Hematopoietic multipotent progenitor cell treated with erythropoietin and hydrocortisone succinate and interleukin-3 and kit ligand, for 15 days (in vitro differentiated cells): ENCODE measurements at regions not wholly inside any gene's neighbourhood (a gene's known extent, or its start where the extent isn't known, plus 50 kb on each side); places are given as distances from the start of the nearest gene placed in this dataset.

Experiments
- DNase-seq: peaks from one replicate; pipeline ENCODE4 v3.0.0-alpha.2; 2015; ENCODE audit warnings: low spot score

DNA sequence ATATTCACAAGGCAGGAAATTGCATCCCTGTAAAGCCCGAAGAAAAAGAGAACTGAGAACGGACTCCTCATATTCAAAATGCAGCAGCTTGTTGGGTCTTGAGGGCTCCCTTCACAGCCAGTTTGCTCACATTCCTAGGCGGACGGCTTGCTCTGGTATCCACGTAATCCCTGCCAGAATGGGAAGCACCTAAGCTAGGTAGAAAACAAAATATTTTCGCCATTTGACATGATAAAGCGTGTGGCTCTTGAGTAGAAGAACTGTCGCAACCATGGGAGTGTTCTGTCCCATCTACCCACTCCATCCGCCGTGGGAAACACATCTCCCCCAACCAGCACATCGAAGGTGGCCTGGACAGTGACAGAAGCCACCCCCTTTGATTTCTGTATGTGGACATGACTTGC, 183.1 kb downstream of the GAS1 start:
- DNase-seq = no peak

DNA sequence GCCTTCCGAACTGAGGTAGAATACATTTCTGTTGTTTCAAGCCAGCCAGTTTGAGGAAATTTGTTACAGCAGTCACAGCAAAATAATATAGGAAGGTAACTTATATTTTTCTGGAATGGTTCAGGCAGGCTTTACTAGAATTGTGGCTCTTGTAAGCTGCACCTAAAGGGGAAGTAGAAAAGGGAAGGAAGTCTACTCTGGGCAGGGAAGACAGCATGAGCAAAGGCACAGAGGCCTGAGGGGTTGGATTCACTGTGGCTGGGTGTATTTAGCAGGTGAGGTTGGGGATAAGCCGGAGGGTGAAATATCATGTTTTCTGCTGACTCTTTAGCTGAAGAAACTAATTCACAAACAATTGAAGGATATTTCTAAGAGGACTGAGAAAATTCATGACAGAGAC, 183.5 kb downstream of the GAS1 start:
- no peak for DNase-seq

DNA sequence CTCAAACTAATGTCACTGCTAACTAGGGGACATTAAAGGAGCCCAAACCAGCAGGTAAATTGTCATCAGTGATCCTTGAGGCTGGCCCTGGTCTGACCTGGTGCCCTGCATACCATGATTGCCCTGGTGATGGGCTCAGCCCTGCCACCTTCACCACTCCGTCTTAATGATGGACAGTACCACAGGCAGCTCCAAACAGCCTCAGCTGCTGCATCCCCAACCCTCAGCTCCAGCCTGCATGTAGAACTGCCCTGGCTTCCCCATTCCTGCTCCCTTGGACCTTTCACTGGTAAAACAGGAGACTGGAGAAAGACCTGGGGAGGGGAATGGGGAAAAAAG, 190.0 kb downstream of the GAS1 start:
- DNase-seq = no peak

DNA sequence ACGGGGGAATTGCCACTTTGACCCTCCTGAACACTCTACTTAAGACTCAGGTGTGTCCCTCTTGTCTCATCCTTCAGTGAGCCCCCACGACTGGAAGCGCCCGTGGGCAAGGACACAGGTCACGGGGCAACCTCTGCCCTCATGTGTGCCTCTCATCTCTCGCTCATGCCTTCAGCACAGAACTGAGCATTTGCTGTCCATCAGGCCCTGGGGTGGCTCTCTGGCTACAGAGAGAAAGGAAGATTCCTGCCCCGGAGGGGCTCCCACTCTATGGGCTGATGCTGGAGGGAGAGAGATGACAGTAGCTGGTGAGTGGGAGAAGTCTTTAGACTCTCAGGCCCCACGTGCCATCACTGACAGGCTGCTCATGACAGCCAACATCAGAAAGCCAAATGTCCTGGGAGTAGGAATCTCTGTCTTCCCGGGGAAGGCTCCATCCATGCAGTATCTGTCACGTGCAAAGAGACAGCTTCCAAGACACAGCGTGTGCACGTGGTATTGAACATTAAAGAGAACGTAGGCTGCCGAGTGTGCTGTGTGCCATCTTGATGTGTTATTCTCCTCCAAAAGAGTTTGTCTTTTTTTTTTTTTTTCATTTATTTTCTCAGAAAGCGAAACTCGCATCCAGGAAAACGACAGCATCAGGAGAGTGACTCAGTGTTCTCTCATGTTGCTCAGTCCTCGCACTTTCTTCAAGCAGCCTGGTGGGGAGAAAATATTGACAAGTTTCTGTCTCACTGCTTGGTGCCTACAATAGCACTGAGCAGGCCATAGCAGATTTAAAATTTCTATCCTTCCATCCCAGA, 190.5 kb downstream of the GAS1 start:
- no peak for DNase-seq

DNA sequence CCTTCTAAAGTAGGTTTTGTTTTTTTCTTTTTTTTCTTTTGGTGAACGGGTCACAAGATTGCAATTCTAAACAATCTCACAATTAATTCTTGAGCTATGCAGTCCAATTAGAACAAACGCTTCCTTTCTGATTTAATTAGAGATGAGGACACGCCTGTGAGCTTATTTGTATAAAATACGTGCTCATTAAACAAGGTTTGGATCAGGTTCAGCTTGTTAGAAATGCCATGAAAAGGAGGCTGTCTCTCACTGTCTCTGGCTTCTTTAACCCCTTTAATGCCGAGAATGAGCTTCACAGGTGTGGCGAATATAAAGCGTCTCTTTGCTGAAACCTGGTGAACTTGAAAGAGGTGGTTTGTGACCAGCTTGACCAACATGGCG, 191.8 kb downstream of the GAS1 start:
- DNase-seq = no peak

DNA sequence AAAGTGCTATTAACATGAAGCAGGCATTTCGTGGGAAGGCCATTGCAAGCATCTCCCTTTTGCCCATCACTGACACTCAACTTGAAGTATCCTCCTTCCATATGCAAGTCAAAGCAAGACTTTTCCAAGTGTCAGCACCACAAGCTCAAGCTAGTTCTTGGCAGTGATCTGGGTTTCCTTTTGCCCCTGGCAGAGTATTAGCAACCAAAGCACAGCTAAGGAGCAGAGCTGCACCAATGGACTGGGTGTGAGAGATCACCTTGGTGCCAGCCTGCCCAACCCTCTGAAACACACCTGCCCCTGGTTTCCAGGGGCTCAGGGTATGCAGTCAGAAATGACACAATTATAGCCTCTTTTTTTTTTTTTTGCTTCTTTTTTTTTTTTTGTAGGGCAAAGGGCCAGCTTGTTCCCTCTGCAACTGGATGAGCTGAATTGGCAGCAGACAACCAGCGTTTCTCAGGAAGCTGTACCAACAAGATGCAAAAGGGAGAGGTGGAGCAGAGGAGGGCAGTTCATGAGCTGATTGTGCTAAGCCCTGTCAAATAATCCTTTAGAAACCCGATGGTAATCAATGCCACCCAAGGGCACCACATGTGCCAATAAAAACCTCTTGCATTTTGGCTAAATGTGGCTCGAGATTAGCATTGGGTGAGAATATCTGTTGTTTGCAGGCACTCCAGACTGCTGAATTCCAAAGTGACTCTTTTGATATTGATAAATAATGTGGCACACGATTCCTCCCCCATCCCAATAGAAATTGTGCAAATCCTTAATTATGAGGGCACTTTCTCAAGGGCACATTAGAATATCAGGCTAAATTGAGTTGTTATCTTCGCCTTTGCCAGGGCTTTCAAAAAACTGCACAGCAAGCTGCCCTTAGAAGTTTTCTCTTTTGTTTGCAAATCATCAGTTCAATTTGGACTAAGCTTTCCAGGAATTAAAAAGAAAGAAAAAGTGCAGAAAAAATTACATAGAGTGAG, 192.4 kb downstream of the GAS1 start:
- no peak for DNase-seq

DNA sequence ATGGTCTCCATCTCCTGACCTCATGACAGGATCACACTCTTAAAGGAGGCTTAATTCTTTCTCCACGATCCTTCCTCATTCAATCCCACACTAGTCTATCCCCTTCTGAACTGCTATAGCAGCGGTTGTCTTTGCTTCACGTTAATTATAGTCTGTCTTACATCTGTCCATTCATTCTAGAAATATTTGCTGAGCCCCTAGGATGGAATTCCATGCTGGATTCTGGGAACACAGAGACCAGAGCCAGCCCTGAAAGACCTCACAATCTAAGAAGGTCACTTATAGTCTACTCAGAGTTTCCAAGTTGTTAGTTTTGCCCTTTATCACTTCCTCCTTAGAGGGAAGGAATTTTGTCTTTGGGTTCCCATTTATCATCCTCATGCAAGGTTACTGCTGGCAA, 193.5 kb downstream of the GAS1 start:
- DNase-seq = no peak

DNA sequence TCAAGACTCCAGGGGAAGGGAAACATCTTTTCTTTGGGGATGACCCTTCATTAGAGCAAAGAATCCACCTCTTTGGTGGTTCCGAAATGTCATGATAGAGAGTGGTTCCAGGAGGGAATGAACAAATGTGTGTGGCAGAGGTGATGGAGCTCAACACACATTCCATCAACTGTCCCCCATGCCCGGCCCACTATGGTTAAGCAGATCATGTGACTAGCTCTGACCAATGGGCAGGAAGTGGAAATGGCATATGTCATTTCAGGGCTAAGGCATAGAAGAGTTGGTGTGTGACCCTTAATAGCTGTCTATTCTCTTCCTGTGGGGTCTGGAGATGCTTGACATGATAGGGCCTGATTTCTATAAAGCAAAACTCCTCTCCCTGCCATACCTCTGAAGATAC, 194.6 kb downstream of the GAS1 start:
- no peak for DNase-seq

DNA sequence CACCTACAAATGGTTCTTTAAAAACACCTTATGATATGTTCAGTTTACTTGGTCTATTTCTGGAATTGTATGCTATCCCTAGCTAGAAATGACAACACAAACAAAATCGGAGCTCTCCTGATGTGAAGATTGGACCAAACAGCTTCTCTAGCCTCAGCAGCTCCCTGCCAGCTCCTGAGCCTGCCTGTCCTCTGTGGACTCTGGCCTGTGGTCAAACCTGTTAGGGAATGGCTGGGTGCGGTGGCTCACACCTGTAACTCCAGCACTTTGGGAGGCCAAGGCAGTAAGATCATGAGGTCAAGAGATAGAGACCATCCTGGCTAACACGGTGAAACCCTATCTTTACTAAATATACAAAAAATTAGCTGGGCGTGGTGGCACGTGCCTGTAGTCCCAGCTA, 195.3 kb downstream of the GAS1 start:
- no peak for DNase-seq

DNA sequence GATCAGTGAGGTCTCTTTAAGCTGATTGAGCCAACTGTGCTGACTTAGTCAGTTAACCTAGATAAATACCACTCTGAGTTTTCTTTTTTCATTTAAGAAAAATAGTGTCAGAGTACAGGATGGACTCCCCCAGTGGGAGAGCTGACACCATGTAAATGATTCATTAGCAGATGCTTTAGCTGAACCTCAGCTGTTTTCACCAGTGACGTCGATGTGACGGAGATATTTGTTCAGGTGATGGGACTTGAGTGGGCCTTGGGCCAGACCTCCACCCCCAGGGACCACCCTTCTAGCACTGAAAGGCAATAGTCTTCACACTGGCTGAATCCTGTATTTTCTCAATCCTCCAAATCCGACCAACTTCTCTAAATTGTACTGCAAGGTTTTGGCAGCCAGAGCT, 196.1 kb downstream of the GAS1 start:
- no peak for DNase-seq

DNA sequence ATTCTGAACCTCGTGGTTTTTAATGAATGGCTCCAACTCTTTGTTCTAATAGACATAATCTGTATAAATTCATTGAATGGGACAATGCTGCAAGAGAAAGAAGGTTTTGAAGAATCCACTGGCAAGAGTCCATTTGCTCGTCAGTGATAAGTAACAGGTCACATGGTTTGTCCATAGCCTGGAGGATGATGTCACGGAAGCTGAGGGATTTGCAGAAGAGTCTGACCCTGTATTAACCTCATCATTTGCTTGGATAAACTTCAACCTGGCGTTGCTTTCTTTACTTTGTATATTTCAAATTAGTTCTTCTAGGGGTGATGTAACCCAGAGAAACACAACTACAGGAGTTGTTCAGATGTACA, 197.4 kb downstream of the GAS1 start:
- no peak for DNase-seq

DNA sequence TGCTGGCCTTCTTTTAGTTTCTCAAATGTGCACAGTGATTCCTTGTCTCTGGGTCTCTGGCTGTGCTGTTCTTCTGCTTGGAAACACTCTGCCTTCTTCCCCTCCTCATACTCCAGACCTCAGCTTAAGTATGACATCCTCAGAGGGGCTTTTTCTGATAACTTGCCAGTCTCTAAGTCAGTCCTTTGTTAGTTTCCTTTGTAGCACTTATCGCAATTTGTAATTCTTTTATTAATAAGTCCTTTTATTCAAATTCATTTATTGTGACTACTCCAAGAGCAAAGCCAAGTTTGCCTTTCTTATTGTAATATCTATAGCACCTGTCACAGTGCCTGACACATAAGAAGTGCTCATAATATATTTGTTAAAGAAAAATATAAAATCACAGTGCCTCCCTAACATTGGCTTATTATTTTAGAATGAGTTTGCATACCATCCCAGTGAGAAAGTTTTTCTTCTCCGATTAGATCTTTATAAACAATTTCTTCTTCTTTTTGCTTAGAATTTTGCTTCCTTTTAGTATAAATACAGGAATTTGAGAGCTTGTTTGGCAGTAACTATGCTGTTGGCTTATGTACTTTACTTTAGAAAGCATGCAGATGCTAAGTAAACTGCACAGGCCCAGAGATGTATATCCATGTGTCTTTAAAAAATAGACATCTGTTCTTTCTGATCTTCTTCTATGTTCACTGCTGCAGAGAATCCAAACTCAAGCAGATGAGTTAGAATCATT, 198.0 kb downstream of the GAS1 start:
- no peak for DNase-seq

DNA sequence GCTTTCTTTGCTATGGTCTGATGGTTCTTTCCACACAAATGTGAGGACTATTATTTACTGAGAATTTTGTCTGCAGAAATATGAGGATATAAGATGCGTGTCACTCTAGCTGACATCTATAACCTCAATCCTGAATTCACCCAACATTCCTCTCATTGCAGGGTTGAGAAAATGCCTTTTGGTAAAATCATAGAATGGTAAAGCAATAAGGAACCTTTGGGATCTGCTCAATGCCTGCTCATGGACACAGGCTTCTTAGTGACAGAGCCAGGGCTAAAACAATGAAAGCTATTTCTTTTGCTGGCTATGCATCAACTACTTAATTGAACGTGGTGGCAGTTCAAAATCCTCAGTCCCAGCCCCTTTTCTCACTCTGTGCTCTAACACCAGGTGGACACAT, 199.6 kb downstream of the GAS1 start:
- no peak for DNase-seq

DNA sequence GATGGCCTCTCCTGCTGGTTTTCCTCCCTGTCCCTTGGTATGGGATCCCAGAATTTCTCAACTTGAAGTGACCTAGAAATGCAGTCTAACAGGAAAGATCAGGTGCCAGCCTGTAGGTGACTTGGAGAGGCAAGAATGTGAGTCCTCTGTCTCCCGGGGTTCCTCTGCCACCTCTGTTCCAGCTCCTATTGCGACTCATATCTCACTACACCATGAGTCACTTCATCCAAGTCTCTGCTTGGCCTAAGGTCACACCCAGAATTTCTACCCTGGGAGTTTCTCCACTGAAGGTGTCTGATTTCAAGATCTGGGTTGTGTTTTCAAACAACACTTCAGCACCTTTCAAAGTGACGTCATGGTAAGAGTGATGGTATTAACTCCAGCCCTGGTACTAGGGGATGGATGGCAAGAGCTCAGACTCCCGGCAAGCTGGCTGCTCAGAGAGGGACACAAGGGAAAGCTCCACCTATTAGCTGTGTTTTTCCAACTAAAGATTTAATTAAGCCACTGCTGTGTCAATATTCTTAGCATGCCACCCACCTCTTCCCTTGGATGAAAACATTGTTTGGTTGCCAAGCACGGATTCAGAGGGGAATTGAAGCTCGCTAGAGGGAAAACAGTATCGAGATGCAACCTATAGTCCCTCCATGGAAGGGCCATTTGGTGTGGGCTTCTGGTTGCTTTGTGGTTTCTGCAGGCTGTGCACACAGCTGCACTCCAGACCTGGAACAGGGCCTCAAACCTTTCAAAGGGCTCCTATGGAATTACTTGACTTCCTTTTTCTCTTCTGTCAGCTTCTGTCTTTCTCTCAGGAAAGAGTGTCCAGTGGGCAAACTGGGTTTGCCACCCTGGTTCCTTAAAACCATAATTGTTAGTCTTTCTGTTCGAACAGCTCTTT, 205.7 kb downstream of the GAS1 start:
- no peak for DNase-seq

DNA sequence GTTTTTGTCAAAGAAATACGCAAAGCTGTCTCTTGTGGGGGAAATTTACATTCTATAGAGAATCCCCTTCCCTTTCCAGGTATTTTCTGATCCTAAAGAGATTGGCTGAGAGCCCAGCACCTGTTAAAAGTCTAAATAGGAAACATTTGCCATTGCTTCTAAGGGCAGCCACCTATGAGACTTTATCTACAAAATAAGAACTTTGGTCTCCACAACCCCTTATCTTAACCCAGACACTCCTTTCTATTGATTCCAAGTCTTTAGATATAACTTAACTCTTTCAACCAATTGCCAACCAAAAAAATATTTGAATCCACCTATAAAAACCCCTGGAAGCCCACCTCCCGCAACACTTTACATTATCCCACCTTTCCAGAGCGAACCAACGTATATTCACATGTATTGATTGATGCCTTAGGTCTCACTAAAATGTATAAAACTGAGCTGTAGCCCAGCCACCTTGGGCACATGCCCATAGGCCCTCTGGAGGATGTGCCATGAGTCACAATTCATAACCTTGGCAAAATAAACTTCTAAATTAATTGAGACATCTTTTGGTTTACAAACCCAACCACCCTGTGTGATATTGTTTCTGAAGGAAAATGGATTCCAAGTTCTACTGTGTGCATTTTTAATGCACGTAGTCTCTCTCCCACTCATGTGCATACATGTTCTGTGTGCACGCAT, 211.4 kb downstream of the GAS1 start:
- DNase-seq = no peak

DNA sequence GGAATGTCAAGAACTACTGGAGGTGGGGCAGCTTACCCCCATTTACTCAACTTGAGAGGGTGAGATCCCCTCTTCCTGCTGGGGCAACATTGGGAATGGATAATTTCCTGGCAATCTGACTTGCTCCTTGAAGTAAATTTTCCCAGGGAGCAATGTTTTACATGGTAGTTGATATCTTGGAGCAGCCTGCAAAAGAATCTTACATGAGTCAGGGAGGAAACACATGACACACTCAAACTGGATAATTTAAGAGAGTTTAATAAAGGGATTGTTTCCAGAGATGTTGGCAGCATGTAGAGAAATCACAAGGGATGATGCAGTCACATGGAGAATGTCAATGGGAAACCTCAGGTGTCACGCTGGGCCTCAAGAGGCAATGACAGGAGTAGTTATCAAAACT, 212.5 kb downstream of the GAS1 start:
- DNase-seq = no peak

DNA sequence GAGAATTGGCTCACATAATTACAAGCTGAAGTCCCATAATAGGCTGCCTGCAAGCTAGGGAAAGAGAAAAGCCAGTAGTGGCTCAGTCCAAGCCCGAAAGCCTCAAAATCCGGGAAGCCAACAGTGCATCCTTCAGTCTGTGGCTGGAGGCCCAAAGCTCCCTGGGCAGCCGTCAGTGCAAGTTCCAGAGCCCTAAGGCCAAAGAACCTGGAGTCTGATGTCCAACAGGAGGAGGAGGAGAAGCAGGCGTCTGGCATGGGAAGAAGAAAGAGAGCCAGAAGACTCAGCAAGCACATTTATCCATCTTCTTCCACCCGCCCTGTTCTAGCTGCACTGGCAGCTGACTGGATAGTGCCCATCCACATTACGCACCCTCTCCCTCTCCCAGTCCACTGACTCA, 213.4 kb downstream of the GAS1 start:
- no peak for DNase-seq

DNA sequence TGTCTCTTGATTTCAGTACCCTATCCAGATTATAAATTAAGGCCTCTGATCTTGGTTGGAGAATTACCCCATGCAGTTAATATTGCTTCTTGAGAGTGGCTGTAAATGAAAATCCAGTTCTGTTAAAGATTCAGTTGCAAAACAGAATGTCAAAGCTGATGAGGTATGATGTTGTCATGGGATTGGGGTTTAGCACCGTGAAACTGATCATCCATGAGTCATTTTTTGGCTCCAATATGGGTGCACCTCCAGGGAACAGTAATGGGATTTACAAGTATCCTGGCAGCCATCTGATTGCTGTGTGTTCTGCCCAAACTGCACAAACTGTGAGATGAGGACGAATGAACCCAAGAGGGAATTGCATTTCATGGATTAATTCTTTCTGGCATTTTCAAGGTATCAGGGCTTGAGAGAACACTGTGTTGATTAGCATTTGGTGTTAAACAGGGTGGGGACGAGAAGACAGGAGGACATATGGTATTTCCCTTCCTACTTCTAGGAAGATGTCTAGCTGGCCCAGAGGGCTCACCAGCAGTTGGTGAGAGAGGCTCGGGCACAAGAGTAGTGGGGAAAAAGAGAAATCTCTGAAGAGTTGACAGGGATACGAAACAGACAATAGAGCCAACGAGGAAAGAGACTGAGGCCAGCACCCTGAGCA, 214.7 kb downstream of the GAS1 start:
- DNase-seq = no peak

DNA sequence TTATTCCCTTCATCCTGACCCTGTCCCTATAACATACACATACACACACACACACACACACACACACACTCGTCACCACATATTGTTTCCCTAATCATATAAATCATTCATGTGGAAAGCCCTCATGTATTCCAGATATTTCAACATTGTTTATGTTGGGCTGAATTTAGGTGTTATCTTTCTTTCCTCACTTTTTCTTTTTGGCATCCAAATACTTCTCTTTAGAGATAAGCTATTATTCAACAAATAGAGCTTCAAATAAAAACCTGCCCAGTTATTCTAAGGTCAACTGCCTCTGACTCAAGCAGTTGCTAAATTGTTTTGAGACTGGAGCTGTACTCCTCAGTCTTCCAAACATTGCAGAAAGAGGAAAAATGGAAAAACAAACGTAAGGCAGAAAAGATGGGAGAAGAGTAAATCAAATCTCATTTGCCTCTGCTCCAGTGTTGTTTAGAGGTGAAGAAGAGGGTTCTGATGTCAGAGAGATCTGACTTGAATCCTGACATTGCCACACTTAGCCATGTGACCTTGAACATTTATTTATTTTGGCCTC, 215.7 kb downstream of the GAS1 start:
- DNase-seq = no peak

DNA sequence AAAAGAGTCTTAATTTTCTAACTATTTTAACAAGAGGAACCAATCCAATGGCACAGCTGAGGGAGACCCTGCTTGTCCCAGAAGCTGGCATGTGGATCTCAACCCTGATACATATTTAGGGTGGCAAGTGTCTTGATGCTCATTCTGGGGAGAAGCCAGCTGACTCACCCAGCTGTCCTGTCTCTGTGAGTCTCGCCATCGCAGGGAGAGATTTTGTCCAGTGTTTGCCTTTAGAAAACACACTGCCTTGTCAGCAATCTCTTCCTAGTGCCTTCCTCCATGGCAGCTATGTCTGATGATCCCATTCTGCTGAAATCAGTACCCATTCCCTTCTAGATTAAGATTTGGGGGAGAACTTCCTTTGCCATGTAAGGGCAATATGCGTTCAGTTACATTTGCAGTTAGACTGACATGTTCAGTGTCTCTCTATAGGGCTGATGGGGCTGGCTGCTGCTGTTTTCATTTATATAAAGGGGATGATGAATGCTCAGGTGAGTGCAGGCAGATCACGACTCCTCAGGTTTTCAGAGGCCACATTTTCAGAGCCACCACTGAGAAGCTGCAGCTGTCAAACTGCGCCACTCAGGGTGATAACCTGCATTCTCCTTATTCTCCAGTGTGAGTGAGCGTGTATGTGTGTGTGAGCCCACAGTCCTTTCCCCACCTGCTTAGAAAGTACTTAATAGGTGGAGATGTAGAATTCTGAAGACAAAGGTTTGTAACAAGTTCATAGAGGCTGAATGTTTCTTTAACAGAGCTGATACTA, 217.0 kb downstream of the GAS1 start:
- no peak for DNase-seq
